Dendritic cell treated with granulocyte-macrophage colony-stimulating factor and Interleukin-4, amounts not matched to agents 40 ng/mL and 50 ng/mL, for 4 days (primary cell): ENCODE measurements at regions not wholly inside any gene's neighbourhood (a gene's known extent, or its start where the extent isn't known, plus 50 kb on each side); places are given as distances from the start of the nearest gene placed in this dataset.

Source experiments
- H3K27ac Mint-ChIP-seq: one replicate; pipeline ENCODE4 v1.8.0; 2022; ENCODE audit warnings: mild to moderate bottlenecking, mixed read lengths
- H3K27me3 Mint-ChIP-seq: one replicate; pipeline ENCODE4 v1.8.0; 2022; ENCODE audit warnings: mild to moderate bottlenecking, mixed read lengths
- H3K36me3 Mint-ChIP-seq: one replicate; pipeline ENCODE4 v1.8.0; 2022; ENCODE audit warnings: low read depth, mixed read lengths
- H3K4me1 Mint-ChIP-seq: one replicate; pipeline ENCODE4 v1.8.0; 2022; ENCODE audit warnings: low read depth, mixed read lengths
- H3K4me3 Mint-ChIP-seq: one replicate; pipeline ENCODE4 v1.8.0; 2022; ENCODE audit warnings: mild to moderate bottlenecking, moderate library complexity, mixed read lengths
- H3K9me3 Mint-ChIP-seq: one replicate; pipeline ENCODE4 v1.8.0; 2022; ENCODE audit warnings: mixed read lengths
- intact Hi-C: fragments of 100-400 bp; cut with micrococcal nuclease; formaldehyde crosslinking; loops from one replicate; pipeline ENCODE4 v1.15.0; 2022

- no peak overlapping the region for H3K27ac Mint-ChIP-seq
- intact Hi-C loops: no loop called here
Observed at GRCh38 chr9:118439441-118439840, 735.2 kb downstream of the TLR4 start.

GRCh38 chr9:118444403-118444802 lies 740.2 kb downstream of the TLR4 start:
- Mint-ChIP-seq H3K36me3 (no peaks in the 10 kb centered on the region), H3K9me3 (no peaks in the 10 kb centered on the region), H3K27me3 (no peaks in the 10 kb centered on the region), H3K4me1 (no peaks in the 10 kb centered on the region), H3K27ac (no peak overlapping the region), H3K4me3 (no peak overlapping the region)
- intact Hi-C loops: no loop called here

More at GRCh38 chr9:118439441-118439840, 735.2 kb downstream of the TLR4 start:
- no peaks in the 10 kb centered on the region for H3K36me3 Mint-ChIP-seq
- no peaks in the 10 kb centered on the region for H3K9me3 Mint-ChIP-seq
- H3K4me3 Mint-ChIP-seq: no peak overlapping the region
- no peaks in the 10 kb centered on the region for H3K27me3 Mint-ChIP-seq
- no peaks in the 10 kb centered on the region for H3K4me1 Mint-ChIP-seq

- no peak overlapping the region for H3K27ac Mint-ChIP-seq
- intact Hi-C loops: no loop called here
- no peak overlapping the region for H3K4me3 Mint-ChIP-seq
- H3K4me1 Mint-ChIP-seq: no peaks in the 10 kb centered on the region
- no peaks in the 10 kb centered on the region for H3K27me3 Mint-ChIP-seq
- no peaks in the 10 kb centered on the region for H3K9me3 Mint-ChIP-seq
- H3K36me3 Mint-ChIP-seq: no peaks in the 10 kb centered on the region
Observed at GRCh38 chr9:118446943-118447639, 742.9 kb downstream of the TLR4 start.

GRCh38 chr9:118449554-118449953 lies 745.4 kb downstream of the TLR4 start:
- Mint-ChIP-seq H3K4me1 (no peaks in the 10 kb centered on the region), H3K36me3 (no peaks in the 10 kb centered on the region), H3K27me3 (no peaks in the 10 kb centered on the region), H3K9me3 (no peaks in the 10 kb centered on the region), H3K4me3 (no peak overlapping the region), H3K27ac (no peak overlapping the region)
- intact Hi-C loops: no loop called here

- no peak overlapping the region for H3K4me3 Mint-ChIP-seq
- H3K36me3 Mint-ChIP-seq: no peaks in the 10 kb centered on the region
- H3K27me3 Mint-ChIP-seq: no peaks in the 10 kb centered on the region
- H3K9me3 Mint-ChIP-seq: no peaks in the 10 kb centered on the region
- H3K27ac Mint-ChIP-seq: no peak overlapping the region
- no peaks in the 10 kb centered on the region for H3K4me1 Mint-ChIP-seq
- intact Hi-C loops: no loop called here
Observed at GRCh38 chr9:118455259-118455658, 751.1 kb downstream of the TLR4 start.

GRCh38 chr9:118455788-118456187 lies 751.6 kb downstream of the TLR4 start:
- Mint-ChIP-seq H3K4me1 (no peaks in the 10 kb centered on the region), H3K27ac (no peak overlapping the region), H3K4me3 (no peak overlapping the region)

GRCh38 chr9:118457171-118458000 lies 753.2 kb downstream of the TLR4 start:
- no peaks in the 10 kb centered on the region for H3K36me3 Mint-ChIP-seq
- no peak overlapping the region for H3K4me3 Mint-ChIP-seq
- no peaks in the 10 kb centered on the region for H3K4me1 Mint-ChIP-seq
- H3K27me3 Mint-ChIP-seq: no peaks in the 10 kb centered on the region
- intact Hi-C loops: no loop called here
- H3K9me3 Mint-ChIP-seq: no peaks in the 10 kb centered on the region
- no peak overlapping the region for H3K27ac Mint-ChIP-seq

More at GRCh38 chr9:118455788-118456187, 751.6 kb downstream of the TLR4 start:
- intact Hi-C loops: no loop called here
- no peaks in the 10 kb centered on the region for H3K9me3 Mint-ChIP-seq
- H3K27me3 Mint-ChIP-seq: no peaks in the 10 kb centered on the region
- no peaks in the 10 kb centered on the region for H3K36me3 Mint-ChIP-seq

- no peaks in the 10 kb centered on the region for H3K4me1 Mint-ChIP-seq
Observed at GRCh38 chr9:118459913-118460312, 755.7 kb downstream of the TLR4 start.

GRCh38 chr9:118463419-118463818 lies 759.2 kb downstream of the TLR4 start:
- intact Hi-C loops: no loop called here
- H3K27ac Mint-ChIP-seq: no peak overlapping the region
- H3K4me3 Mint-ChIP-seq: no peak overlapping the region
- no peaks in the 10 kb centered on the region for H3K9me3 Mint-ChIP-seq
- H3K27me3 Mint-ChIP-seq: no peaks in the 10 kb centered on the region
- no peaks in the 10 kb centered on the region for H3K36me3 Mint-ChIP-seq
- no peaks in the 10 kb centered on the region for H3K4me1 Mint-ChIP-seq

More at GRCh38 chr9:118459913-118460312, 755.7 kb downstream of the TLR4 start:
- intact Hi-C loops: no loop called here
- Mint-ChIP-seq H3K36me3 (no peaks in the 10 kb centered on the region), H3K9me3 (no peaks in the 10 kb centered on the region), H3K4me3 (no peak overlapping the region), H3K27me3 (no peaks in the 10 kb centered on the region), H3K27ac (no peak overlapping the region)

- no peaks in the 10 kb centered on the region for H3K27me3 Mint-ChIP-seq
- H3K9me3 Mint-ChIP-seq: no peaks in the 10 kb centered on the region
- H3K36me3 Mint-ChIP-seq: no peaks in the 10 kb centered on the region
- no peaks in the 10 kb centered on the region for H3K4me1 Mint-ChIP-seq
- intact Hi-C loops: no loop called here
- no peak overlapping the region for H3K27ac Mint-ChIP-seq
- no peak overlapping the region for H3K4me3 Mint-ChIP-seq
Observed at GRCh38 chr9:118473521-118473920, 769.3 kb downstream of the TLR4 start.

- no peaks in the 10 kb centered on the region for H3K4me1 Mint-ChIP-seq
- no peak overlapping the region for H3K4me3 Mint-ChIP-seq
- no peak overlapping the region for H3K27ac Mint-ChIP-seq
- H3K27me3 Mint-ChIP-seq: no peaks in the 10 kb centered on the region
- H3K9me3 Mint-ChIP-seq: no peaks in the 10 kb centered on the region
- H3K36me3 Mint-ChIP-seq: no peaks in the 10 kb centered on the region
- intact Hi-C loops: no loop called here
Observed at GRCh38 chr9:118478752-118479151, 774.5 kb downstream of the TLR4 start.

- no peaks in the 10 kb centered on the region for H3K4me1 Mint-ChIP-seq
- H3K27me3 Mint-ChIP-seq: no peaks in the 10 kb centered on the region
- peaks cover 1% of the 10 kb centered on the region for H3K9me3 Mint-ChIP-seq
- intact Hi-C loops: no loop called here
- no peaks in the 10 kb centered on the region for H3K36me3 Mint-ChIP-seq
- no peak overlapping the region for H3K27ac Mint-ChIP-seq
- H3K4me3 Mint-ChIP-seq: no peak overlapping the region
Observed at GRCh38 chr9:118482306-118482705, 778.1 kb downstream of the TLR4 start.

- Mint-ChIP-seq H3K9me3 (peaks cover 10% of the 10 kb centered on the region), H3K36me3 (no peaks in the 10 kb centered on the region), H3K4me3 (no peak overlapping the region), H3K27me3 (no peaks in the 10 kb centered on the region), H3K27ac (no peak overlapping the region), H3K4me1 (no peaks in the 10 kb centered on the region)
- intact Hi-C loops: no loop called here
Observed at GRCh38 chr9:118483677-118484076, 779.5 kb downstream of the TLR4 start.

GRCh38 chr9:118503236-118503635 lies 799.0 kb downstream of the TLR4 start:
- Mint-ChIP-seq H3K4me3 (no peak overlapping the region), H3K36me3 (no peaks in the 10 kb centered on the region), H3K4me1 (no peaks in the 10 kb centered on the region), H3K27me3 (no peaks in the 10 kb centered on the region), H3K9me3 (peaks cover 68% of the 10 kb centered on the region), H3K27ac (no peak overlapping the region)
- intact Hi-C loops: no loop called here
